Osteoblast (primary cell): ENCODE measurements at regions not wholly inside any gene's neighbourhood (a gene's known extent, or its start where the extent isn't known, plus 50 kb on each side); places are given as distances from the start of the nearest gene placed in this dataset.

Source experiments
- DNase-seq: peaks from one replicate; pipeline ENCODE4 v3.0.0; 2011; ENCODE audit warnings: low spot score, mixed read lengths; ENCODE audit not compliant: insufficient read length; ENCODE audit errors: missing footprints
- H2AFZ ChIP-seq: 2 replicates; pipeline ENCODE4 v1.6.0; 2011; ENCODE audit warnings: mild to moderate bottlenecking, low read length
- H3K27ac ChIP-seq: 2 replicates; pipeline ENCODE4 v1.5.1; 2011; ENCODE audit warnings: mild to moderate bottlenecking, low read depth, low read length, moderate library complexity
- H3K27me3 ChIP-seq: 2 replicates; pipeline ENCODE4 v1.6.0; 2012; ENCODE audit warnings: mild to moderate bottlenecking, control low read depth, inconsistent platforms, low read length, moderate library complexity; ENCODE audit not compliant: insufficient read depth
- H3K36me3 ChIP-seq: 2 replicates; pipeline ENCODE4 v1.5.1; 2011; ENCODE audit warnings: mild to moderate bottlenecking, low read length, control low read depth, moderate library complexity; ENCODE audit not compliant: insufficient read depth
- H3K4me1 ChIP-seq: 2 replicates; pipeline ENCODE4 v1.5.1; 2011; ENCODE audit warnings: mild to moderate bottlenecking, low read length, control low read depth, moderate library complexity; ENCODE audit not compliant: insufficient read depth
- H3K4me2 ChIP-seq: 2 replicates; pipeline ENCODE4 v1.6.0; 2011; ENCODE audit warnings: mild to moderate bottlenecking, low read length; ENCODE audit not compliant: insufficient read depth
- H3K4me3 ChIP-seq: fragments of 200-600 bp; sonication (generic); 3 replicates; pipeline ENCODE4 v1.5.1; 2012; ENCODE audit warnings: mild to moderate bottlenecking, low read length, inconsistent platforms; ENCODE audit not compliant: insufficient read depth
- H3K79me2 ChIP-seq: 2 replicates; pipeline ENCODE4 v1.6.0; 2012; ENCODE audit warnings: mild to moderate bottlenecking, low read length, control low read depth, inconsistent platforms; ENCODE audit not compliant: insufficient read depth
- H3K9me3 ChIP-seq: 2 replicates; pipeline ENCODE4 v1.5.1; 2011; ENCODE audit warnings: low read depth, low read length, control low read depth
- H4K20me1 ChIP-seq: 2 replicates; pipeline ENCODE4 v1.6.0; 2012; ENCODE audit warnings: mild to moderate bottlenecking, low read length, control low read depth; ENCODE audit not compliant: insufficient read depth
- TF ChIP-seq, protein P1 (sequence below): IDR thresholded peaks from 2 replicates; pipeline ENCODE4 v1.5.1; 2011; ENCODE audit warnings: mild to moderate bottlenecking, low read depth, low read length, moderate library complexity; ENCODE audit errors: extremely low read depth

DNA sequence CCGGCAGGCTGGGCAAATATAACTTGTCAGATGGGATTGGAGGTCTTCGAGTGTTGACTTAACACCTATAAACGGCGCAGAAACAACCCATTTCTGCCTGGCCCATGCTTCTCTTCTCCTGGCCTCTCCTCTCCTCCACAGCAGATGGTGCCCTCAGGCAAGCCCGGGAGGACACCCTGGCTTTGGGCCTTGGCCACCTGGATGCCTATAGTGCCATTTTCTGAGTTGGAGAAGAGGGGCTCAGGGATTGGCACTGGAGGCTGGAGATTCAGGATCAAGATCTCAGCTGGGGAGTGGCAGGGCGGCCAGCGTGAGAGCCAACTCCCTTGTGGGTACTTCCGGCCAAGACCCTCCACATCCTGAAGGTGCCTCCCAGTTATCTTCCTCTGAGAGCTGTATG lies 211.9 kb upstream of the PMEPA1 start:
- no peak for DNase-seq
- no peaks in the 10 kb centered on the region for H4K20me1 ChIP-seq
- no peak overlapping the region for H2AFZ ChIP-seq
- H3K27me3 ChIP-seq: no peaks in the 10 kb centered on the region
- H3K36me3 ChIP-seq: no peaks in the 10 kb centered on the region
- H3K4me2 ChIP-seq: no peak overlapping the region
- TF ChIP-seq, protein P1, sequence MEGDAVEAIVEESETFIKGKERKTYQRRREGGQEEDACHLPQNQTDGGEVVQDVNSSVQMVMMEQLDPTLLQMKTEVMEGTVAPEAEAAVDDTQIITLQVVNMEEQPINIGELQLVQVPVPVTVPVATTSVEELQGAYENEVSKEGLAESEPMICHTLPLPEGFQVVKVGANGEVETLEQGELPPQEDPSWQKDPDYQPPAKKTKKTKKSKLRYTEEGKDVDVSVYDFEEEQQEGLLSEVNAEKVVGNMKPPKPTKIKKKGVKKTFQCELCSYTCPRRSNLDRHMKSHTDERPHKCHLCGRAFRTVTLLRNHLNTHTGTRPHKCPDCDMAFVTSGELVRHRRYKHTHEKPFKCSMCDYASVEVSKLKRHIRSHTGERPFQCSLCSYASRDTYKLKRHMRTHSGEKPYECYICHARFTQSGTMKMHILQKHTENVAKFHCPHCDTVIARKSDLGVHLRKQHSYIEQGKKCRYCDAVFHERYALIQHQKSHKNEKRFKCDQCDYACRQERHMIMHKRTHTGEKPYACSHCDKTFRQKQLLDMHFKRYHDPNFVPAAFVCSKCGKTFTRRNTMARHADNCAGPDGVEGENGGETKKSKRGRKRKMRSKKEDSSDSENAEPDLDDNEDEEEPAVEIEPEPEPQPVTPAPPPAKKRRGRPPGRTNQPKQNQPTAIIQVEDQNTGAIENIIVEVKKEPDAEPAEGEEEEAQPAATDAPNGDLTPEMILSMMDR: no peak
- no peak overlapping the region for H3K27ac ChIP-seq
- H3K79me2 ChIP-seq: no peaks in the 10 kb centered on the region
- no peaks in the 10 kb centered on the region for H3K9me3 ChIP-seq
- H3K4me1 ChIP-seq: no peaks in the 10 kb centered on the region
- no peak overlapping the region for H3K4me3 ChIP-seq

DNA sequence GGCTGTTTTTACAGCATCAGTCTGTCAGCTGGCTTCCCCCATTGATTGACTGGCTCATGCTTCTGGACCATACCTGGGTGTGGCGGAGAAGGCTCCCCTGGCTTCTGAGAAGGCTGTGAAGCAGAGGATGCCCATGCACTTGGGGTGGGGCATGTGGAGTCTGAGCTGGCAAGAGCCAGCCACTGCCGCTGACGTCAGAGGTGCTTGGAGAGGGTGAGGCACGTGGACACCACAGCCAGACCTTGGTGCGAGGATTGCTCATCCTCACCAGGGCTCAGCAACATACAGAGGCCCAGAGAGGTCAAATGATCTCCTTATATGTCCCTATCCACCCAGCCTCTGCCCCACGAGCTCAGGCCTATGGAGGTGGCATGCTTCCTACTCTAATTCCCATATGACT lies 211.2 kb upstream of the PMEPA1 start:
- no peak for DNase-seq
- Histone ChIP-seq H3K9me3 (no peaks in the 10 kb centered on the region), H4K20me1 (no peaks in the 10 kb centered on the region), H3K79me2 (no peaks in the 10 kb centered on the region), H3K27me3 (no peaks in the 10 kb centered on the region), H3K4me2 (no peak overlapping the region), H3K4me1 (no peaks in the 10 kb centered on the region), H3K27ac (no peak overlapping the region), H3K4me3 (no peak overlapping the region), H3K36me3 (no peaks in the 10 kb centered on the region), H2AFZ (no peak overlapping the region)
- TF ChIP-seq, protein P1: no peak

DNA sequence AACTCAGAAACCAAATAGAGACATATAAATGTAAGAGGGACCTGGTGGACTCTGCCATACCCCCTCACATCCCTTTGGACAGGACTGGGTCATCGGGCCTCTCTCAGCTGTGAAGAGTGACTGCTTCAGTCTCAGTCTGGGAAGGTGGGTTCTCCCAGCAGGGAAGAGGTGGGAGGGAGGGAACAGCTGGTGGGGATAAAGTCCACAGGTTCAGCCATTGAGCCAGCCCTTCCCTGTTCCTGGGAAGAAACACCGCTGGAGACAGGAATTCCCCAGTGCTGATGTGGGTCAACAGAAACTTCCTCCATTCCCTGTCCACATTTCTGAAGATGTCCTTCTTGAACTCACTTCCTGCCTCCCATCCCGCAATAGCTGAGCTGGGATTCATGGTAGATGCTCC lies 209.2 kb upstream of the PMEPA1 start:
- TF ChIP-seq, protein P1: no peak
- Histone ChIP-seq H3K36me3 (no peaks in the 10 kb centered on the region), H3K4me1 (no peaks in the 10 kb centered on the region), H3K27me3 (no peaks in the 10 kb centered on the region), H3K79me2 (no peaks in the 10 kb centered on the region), H4K20me1 (no peaks in the 10 kb centered on the region), H3K27ac (no peak overlapping the region), H3K4me3 (no peak overlapping the region), H3K9me3 (no peaks in the 10 kb centered on the region), H2AFZ (no peak overlapping the region), H3K4me2 (no peak overlapping the region)
- no peak for DNase-seq

DNA sequence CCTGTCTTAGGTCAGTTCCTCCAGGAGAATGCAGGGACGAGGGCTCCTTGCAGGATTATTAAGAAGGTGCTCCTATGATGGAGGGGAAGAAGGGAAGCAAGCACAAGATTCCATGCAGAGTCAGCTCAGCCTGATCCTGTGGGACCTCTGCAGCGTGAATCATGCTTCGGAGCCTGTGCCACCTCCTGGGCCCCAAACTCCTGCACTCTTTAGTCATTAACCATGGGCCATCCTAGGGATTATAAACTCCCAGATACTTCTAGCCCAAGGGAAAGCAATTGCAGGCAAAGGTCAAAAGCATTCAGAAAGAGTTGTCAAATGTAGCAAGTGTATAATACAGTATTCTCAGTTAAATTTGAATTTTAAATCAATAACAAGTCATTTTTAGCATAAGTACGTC lies 208.7 kb upstream of the PMEPA1 start:
- no peak for DNase-seq
- Histone ChIP-seq H3K27me3 (peaks cover 1% of the 10 kb centered on the region), H3K27ac (no peak overlapping the region), H3K4me3 (no peak overlapping the region), H3K4me1 (no peaks in the 10 kb centered on the region), H2AFZ (no peak overlapping the region), H4K20me1 (no peaks in the 10 kb centered on the region), H3K4me2 (no peak overlapping the region), H3K79me2 (no peaks in the 10 kb centered on the region), H3K9me3 (no peaks in the 10 kb centered on the region), H3K36me3 (no peaks in the 10 kb centered on the region)
- TF ChIP-seq, protein P1: no peak
